SK-N-SH treated with all-trans-retinoic acid at 6 μM for 48 hours (cell line): ENCODE measurements at regions not wholly inside any gene's neighbourhood (a gene's known extent, or its start where the extent isn't known, plus 50 kb on each side); places are given as distances from the start of the nearest gene placed in this dataset.
"Not testable (repeated sequence)": the region's sequence is repeated elsewhere in the genome, so short reads cannot be mapped to it uniquely, and the experiment has no call there.

Experiments used
- ATAC-seq: fragments of 200-7000 bp; cut with Tn5 transposase; 3 replicates; pipeline ENCODE4 v1.9.1; 2020; ENCODE audit warnings: mild to moderate bottlenecking, moderate library complexity
- BACH2 ChIP-seq: fragments of 250-450 bp; sonication (Bioruptor Pico); IDR thresholded peaks from 2 replicates; pipeline ENCODE4 v1.9.0; 2021; ENCODE audit warnings: mild to moderate bottlenecking, borderline replicate concordance
- CSDC2 ChIP-seq: fragments of 250-450 bp; sonication (Bioruptor Pico); IDR thresholded peaks from 2 replicates; pipeline ENCODE4 v1.5.0; 2020; ENCODE audit warnings: mild to moderate bottlenecking, moderate library complexity
- GLIS3 ChIP-seq: fragments of 250-450 bp; sonication (Bioruptor Pico); IDR thresholded peaks from 2 replicates; pipeline ENCODE4 v1.5.0; 2020; ENCODE audit warnings: mild to moderate bottlenecking, moderate library complexity
- ISL1 ChIP-seq: fragments of 250-450 bp; sonication (Bioruptor Pico); IDR thresholded peaks from 2 replicates; pipeline ENCODE4 v2.1.2; 2022; ENCODE audit warnings: mild to moderate bottlenecking, moderate library complexity
- PPARA ChIP-seq: fragments of 250-450 bp; sonication (Bioruptor Pico); IDR thresholded peaks from 2 replicates; pipeline ENCODE4 v1.5.0; 2020; ENCODE audit warnings: mild to moderate bottlenecking, borderline replicate concordance
- RARB ChIP-seq: fragments of 250-450 bp; sonication (Bioruptor Pico); IDR thresholded peaks from 2 replicates; pipeline ENCODE4 v1.8.0; 2021; ENCODE audit warnings: mild to moderate bottlenecking, moderate library complexity
- SNAI2 ChIP-seq: fragments of 250-450 bp; sonication (Bioruptor Pico); IDR thresholded peaks from 2 replicates; pipeline ENCODE4 v1.5.0; 2020; ENCODE audit warnings: mild to moderate bottlenecking, moderate library complexity
- TCF4 ChIP-seq: fragments of 250-450 bp; sonication (Bioruptor Pico); IDR thresholded peaks from 2 replicates; pipeline ENCODE4 v1.8.0; 2021; ENCODE audit warnings: mild to moderate bottlenecking, moderate library complexity, borderline replicate concordance
- TOX ChIP-seq: fragments of 250-450 bp; sonication (Bioruptor Pico); IDR thresholded peaks from 2 replicates; pipeline ENCODE4 v1.8.0; 2021; ENCODE audit warnings: mild to moderate bottlenecking, moderate library complexity, borderline replicate concordance
- ZC3H10 ChIP-seq: fragments of 250-450 bp; sonication (Bioruptor Pico); IDR thresholded peaks from 2 replicates; pipeline ENCODE4 v1.5.1; 2021; ENCODE audit warnings: mild to moderate bottlenecking, moderate library complexity
- ZFP3 ChIP-seq: fragments of 250-450 bp; sonication (Bioruptor Pico); IDR thresholded peaks from 2 replicates; pipeline ENCODE4 v1.5.0; 2020; ENCODE audit warnings: mild to moderate bottlenecking, moderate library complexity
- ZNF70 ChIP-seq: fragments of 450-650 bp; formaldehyde crosslinking; IDR thresholded peaks from 2 replicates; pipeline ENCODE4 v1.5.0; 2020; ENCODE audit warnings: mild to moderate bottlenecking, moderate library complexity
- TF ChIP-seq, protein P1 (sequence below): fragments of 250-450 bp; sonication (Bioruptor Pico); IDR thresholded peaks from 2 replicates; pipeline ENCODE4 v1.5.0; 2020; ENCODE audit warnings: mild to moderate bottlenecking, moderate library complexity
- TF ChIP-seq, protein P2 (sequence below): fragments of 250-450 bp; sonication (Bioruptor Pico); IDR thresholded peaks from 2 replicates; pipeline ENCODE4 v1.5.1; 2020; ENCODE audit warnings: low read depth, mild to moderate bottlenecking, moderate library complexity
- TF ChIP-seq, protein P3 (sequence below): fragments of 250-450 bp; sonication (Bioruptor Pico); IDR thresholded peaks from 2 replicates; pipeline ENCODE4 v1.8.0; 2020; ENCODE audit warnings: mild to moderate bottlenecking, moderate library complexity, borderline replicate concordance

DNA sequence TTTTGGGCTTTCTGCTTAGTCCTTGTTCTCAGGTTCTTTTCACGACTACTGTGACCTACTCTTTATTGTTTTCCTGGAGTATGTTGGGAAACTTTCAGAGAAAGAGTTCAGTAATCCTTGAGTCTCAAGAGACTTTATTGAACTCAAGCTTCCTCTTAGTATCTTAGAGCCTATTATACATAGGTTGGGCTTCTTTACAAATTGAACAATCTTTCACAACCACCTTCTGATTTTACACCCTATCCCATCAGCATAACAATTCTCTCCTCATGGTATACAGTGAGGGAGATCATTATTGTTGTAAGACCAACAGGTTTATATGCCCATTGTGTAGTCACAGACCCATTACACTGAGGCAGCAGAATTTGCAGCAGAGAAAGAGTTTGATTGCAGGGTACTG lies 193.2 kb upstream of the IGF1 start (continued):
- TF ChIP-seq, protein P1, sequence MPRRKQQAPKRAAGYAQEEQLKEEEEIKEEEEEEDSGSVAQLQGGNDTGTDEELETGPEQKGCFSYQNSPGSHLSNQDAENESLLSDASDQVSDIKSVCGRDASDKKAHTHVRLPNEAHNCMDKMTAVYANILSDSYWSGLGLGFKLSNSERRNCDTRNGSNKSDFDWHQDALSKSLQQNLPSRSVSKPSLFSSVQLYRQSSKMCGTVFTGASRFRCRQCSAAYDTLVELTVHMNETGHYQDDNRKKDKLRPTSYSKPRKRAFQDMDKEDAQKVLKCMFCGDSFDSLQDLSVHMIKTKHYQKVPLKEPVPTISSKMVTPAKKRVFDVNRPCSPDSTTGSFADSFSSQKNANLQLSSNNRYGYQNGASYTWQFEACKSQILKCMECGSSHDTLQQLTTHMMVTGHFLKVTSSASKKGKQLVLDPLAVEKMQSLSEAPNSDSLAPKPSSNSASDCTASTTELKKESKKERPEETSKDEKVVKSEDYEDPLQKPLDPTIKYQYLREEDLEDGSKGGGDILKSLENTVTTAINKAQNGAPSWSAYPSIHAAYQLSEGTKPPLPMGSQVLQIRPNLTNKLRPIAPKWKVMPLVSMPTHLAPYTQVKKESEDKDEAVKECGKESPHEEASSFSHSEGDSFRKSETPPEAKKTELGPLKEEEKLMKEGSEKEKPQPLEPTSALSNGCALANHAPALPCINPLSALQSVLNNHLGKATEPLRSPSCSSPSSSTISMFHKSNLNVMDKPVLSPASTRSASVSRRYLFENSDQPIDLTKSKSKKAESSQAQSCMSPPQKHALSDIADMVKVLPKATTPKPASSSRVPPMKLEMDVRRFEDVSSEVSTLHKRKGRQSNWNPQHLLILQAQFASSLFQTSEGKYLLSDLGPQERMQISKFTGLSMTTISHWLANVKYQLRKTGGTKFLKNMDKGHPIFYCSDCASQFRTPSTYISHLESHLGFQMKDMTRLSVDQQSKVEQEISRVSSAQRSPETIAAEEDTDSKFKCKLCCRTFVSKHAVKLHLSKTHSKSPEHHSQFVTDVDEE, result no peak
- TF ChIP-seq GLIS3 (no peak), TCF4 (CRISPR knock-in tag) (no peak), CSDC2 (CRISPR knock-in tag) (no peak), PPARA (CRISPR knock-in tag) (no peak), RARB (no peak)

DNA sequence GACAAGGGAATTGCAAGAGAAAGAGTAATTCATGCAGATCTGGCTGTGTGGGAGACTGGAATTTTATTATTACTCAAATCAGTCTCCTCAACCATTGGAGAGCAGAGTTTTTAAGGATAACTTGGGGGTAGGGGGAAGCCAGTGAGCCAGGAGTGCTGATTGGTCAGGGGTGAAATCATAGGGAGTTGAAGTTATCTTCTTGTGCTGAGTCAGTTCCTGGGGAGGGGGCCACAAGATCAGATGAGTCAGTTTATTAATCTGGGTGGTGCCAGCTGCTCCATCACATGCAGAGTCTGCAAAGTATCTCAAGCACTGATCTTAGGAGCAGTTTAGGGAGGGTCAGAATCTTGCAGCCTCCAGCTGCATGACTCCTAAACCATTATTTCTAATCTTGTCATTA lies 191.8 kb upstream of the IGF1 start:
- ATAC-seq, result not testable (repeated sequence)

DNA sequence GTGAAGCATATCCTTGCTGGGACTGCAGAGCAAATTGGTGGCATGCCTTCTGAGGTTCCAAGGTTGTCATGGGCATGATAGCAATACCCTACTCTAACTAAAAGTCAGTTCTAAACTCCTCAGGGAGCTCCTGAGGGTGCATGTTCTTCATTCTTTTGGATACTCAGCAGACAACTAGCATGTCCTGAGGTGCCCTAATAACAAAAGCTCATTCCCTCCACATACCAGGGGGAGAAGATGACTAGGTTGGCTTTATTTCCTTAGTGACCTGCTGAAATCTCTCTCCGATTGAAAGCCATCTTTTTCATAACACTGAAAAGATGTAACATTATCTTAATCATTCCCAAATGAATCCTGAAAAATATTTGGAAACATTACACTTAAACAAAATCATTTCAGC lies 188.7 kb upstream of the IGF1 start:
- no peak for TF ChIP-seq ZNF70 (CRISPR knock-in tag)
- no peak for TF ChIP-seq SNAI2 (CRISPR knock-in tag)
- no peak for TF ChIP-seq RARB
- TF ChIP-seq PPARA (CRISPR knock-in tag), result no peak
- TF ChIP-seq, protein P1, result no peak
- ATAC-seq, result no peak

DNA sequence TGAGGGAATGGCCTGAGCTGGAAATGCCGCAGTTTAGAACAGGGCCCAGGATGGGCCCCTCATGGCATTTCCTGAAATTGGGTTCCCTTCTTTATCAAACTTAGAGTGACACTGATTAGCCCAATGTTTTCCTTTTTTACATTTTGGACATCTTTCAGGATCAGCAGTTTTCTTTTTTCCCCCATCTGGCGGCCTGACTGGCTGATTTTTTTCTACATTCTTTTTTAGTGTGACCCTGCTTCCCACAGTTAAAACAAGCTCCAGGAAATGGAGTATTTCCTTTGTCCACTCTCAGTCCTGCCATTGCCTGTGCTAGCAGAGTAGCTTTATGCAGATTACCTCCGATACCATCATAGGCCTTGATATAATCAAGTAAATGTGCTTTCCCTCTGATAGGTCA lies 185.8 kb upstream of the IGF1 start:
- ATAC-seq, result not testable (repeated sequence)

DNA sequence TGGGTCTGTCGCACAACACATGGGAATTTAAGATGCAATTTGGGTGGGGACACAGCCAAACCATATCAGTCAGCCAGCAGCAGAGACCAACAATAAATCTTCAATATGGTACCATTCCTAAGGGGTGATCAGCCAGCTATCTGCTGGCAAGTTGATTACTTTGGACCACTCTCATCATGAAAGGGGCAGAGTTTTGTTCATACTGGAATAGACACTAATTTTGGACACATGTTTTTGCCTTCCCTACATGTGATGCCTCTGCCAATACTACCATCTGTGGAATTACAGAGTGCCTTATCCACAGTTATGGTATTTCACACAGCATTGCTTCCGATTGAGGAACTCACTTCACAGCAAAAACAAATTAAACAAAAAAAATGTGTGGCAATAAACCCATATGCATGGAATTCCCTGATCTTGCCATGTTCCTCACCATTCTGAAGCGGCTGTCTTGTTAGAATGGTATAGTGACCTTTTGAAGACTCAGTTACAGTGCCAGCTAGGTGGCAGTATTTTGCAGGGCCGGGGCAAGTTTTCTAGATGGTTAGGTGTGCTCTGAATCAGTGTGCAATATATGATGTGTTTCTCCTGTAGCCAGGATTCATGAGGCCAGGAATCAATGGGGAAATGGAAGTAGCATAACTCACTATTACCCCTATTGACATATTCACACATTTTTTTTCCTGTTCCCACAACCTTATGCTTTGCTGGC lies 179.0 kb upstream of the IGF1 start:
- TF ChIP-seq ZFP3 (no peak), PPARA (CRISPR knock-in tag) (no peak), TOX (CRISPR knock-in tag) (no peak), ISL1 (CRISPR knock-in tag) (no peak), ZNF70 (CRISPR knock-in tag) (no peak), BACH2 (CRISPR knock-in tag) (no peak), ZC3H10 (CRISPR knock-in tag) (no peak)
- TF ChIP-seq, protein P1, result no peak
- TF ChIP-seq, protein P2, sequence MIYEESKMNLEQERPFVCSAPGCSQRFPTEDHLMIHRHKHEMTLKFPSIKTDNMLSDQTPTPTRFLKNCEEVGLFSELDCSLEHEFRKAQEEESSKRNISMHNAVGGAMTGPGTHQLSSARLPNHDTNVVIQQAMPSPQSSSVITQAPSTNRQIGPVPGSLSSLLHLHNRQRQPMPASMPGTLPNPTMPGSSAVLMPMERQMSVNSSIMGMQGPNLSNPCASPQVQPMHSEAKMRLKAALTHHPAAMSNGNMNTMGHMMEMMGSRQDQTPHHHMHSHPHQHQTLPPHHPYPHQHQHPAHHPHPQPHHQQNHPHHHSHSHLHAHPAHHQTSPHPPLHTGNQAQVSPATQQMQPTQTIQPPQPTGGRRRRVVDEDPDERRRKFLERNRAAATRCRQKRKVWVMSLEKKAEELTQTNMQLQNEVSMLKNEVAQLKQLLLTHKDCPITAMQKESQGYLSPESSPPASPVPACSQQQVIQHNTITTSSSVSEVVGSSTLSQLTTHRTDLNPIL (CRISPR knock-in tag), result no peak
- TF ChIP-seq, protein P3, sequence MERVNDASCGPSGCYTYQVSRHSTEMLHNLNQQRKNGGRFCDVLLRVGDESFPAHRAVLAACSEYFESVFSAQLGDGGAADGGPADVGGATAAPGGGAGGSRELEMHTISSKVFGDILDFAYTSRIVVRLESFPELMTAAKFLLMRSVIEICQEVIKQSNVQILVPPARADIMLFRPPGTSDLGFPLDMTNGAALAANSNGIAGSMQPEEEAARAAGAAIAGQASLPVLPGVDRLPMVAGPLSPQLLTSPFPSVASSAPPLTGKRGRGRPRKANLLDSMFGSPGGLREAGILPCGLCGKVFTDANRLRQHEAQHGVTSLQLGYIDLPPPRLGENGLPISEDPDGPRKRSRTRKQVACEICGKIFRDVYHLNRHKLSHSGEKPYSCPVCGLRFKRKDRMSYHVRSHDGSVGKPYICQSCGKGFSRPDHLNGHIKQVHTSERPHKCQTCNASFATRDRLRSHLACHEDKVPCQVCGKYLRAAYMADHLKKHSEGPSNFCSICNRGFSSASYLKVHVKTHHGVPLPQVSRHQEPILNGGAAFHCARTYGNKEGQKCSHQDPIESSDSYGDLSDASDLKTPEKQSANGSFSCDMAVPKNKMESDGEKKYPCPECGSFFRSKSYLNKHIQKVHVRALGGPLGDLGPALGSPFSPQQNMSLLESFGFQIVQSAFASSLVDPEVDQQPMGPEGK (CRISPR knock-in tag), result no peak
- no peak for ATAC-seq
